ENCODE measurements at regions not wholly inside any gene's neighbourhood (a gene's known extent, or its start where the extent isn't known, plus 50 kb on each side); places are given as distances from the start of the nearest gene placed in this dataset.

DNA sequence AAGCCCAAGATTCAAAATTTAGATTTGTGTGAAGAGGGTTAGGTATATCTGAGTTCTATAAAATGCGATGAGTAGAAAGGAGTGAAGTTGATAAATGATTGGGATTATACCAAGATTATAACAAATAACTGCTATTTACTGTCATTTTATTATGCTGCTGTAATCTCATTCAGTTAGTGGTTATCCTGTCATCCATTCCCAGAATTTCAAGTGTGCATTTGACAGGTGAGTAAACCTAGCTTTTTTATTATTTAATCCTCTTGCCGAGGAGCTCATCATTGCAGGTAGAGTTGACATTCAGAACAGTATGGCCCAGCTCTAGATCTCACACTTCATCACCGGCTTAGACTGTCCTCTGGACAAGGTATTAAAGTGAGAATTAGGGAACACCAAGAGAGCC lies 1146.2 kb downstream of the CDH11 start:
- TF ChIP-seq, protein P1, sequence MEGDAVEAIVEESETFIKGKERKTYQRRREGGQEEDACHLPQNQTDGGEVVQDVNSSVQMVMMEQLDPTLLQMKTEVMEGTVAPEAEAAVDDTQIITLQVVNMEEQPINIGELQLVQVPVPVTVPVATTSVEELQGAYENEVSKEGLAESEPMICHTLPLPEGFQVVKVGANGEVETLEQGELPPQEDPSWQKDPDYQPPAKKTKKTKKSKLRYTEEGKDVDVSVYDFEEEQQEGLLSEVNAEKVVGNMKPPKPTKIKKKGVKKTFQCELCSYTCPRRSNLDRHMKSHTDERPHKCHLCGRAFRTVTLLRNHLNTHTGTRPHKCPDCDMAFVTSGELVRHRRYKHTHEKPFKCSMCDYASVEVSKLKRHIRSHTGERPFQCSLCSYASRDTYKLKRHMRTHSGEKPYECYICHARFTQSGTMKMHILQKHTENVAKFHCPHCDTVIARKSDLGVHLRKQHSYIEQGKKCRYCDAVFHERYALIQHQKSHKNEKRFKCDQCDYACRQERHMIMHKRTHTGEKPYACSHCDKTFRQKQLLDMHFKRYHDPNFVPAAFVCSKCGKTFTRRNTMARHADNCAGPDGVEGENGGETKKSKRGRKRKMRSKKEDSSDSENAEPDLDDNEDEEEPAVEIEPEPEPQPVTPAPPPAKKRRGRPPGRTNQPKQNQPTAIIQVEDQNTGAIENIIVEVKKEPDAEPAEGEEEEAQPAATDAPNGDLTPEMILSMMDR (IDR thresholded peaks at IDR 0.05) = no peak
- no peak for TF ChIP-seq POLR2AphosphoS5 (IDR thresholded peaks at IDR 0.05)
- TF ChIP-seq POLR2A (IDR thresholded peaks at IDR 0.05) = no peak

Data from prostate gland (tissue), 2 donors.